ENCODE measurements at regions not wholly inside any gene's neighbourhood (a gene's known extent, or its start where the extent isn't known, plus 50 kb on each side); places are given as distances from the start of the nearest gene placed in this dataset.
"Not testable (repeated sequence)": the region's sequence is repeated elsewhere in the genome, so short reads cannot be mapped to it uniquely, and the experiment has no call there.

- in situ Hi-C loops (cut with HindIII; ENCODE audit: low pct_unique_long_range_greater_than_20kb, low sequenced_read_pairs) = no loop called here
- Histone ChIP-seq H3K4me3 (ENCODE audit: low read depth in 2 of 2, low read length in 2 of 2) (no peak overlapping the region), H3K27me3 (ENCODE audit: control insufficient read depth, insufficient read depth, low read length) (no peaks in the 10 kb centered on the region), H3K4me1 (ENCODE audit: control insufficient read depth, insufficient read depth, low read length) (no peaks in the 10 kb centered on the region), H3K27ac (ENCODE audit: low read length) (no peak overlapping the region), H3K9me3 (ENCODE audit: control insufficient read depth, insufficient read depth, low read depth, low read length) (no peaks in the 10 kb centered on the region), H3K36me3 (ENCODE audit: control insufficient read depth, insufficient read depth, low read length) (no peaks in the 10 kb centered on the region)
- TF ChIP-seq SIN3A (IDR thresholded peaks at IDR 0.05; ENCODE audit: borderline replicate concordance, insufficient read depth, low read depth, low read length) (no peak), TCF7L2 (IDR thresholded peaks at IDR 0.05; ENCODE audit: low read depth, low read length) (no peak), CTCF (IDR thresholded peaks at IDR 0.05) (no peak), POLR2AphosphoS5 (IDR thresholded peaks at IDR 0.05; ENCODE audit: low read depth, low read length) (no peak)
- TF ChIP-seq, protein P1, sequence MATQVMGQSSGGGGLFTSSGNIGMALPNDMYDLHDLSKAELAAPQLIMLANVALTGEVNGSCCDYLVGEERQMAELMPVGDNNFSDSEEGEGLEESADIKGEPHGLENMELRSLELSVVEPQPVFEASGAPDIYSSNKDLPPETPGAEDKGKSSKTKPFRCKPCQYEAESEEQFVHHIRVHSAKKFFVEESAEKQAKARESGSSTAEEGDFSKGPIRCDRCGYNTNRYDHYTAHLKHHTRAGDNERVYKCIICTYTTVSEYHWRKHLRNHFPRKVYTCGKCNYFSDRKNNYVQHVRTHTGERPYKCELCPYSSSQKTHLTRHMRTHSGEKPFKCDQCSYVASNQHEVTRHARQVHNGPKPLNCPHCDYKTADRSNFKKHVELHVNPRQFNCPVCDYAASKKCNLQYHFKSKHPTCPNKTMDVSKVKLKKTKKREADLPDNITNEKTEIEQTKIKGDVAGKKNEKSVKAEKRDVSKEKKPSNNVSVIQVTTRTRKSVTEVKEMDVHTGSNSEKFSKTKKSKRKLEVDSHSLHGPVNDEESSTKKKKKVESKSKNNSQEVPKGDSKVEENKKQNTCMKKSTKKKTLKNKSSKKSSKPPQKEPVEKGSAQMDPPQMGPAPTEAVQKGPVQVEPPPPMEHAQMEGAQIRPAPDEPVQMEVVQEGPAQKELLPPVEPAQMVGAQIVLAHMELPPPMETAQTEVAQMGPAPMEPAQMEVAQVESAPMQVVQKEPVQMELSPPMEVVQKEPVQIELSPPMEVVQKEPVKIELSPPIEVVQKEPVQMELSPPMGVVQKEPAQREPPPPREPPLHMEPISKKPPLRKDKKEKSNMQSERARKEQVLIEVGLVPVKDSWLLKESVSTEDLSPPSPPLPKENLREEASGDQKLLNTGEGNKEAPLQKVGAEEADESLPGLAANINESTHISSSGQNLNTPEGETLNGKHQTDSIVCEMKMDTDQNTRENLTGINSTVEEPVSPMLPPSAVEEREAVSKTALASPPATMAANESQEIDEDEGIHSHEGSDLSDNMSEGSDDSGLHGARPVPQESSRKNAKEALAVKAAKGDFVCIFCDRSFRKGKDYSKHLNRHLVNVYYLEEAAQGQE (IDR thresholded peaks at IDR 0.05; ENCODE audit: insufficient read depth in 1 of 2, low read depth in 2 of 2, low read length in 1 of 2) = no peak
- POLR2A ChIA-PET = no interaction called here
- ATAC-seq (no peak), DNase-seq (ENCODE audit: low read depth, low spot score) (no peak)
- BruUV-seq (replicated peaks) = no TSS peak
- intact Hi-C loops (cut with micrococcal nuclease; ENCODE audit: unreplicated experiment) = no loop called here
- CTCF ChIA-PET = no interaction called here
Observed at GRCh38 chr9:97110696-97111095, 71.8 kb upstream of the CTSV start.

GRCh38 chr9:97109194-97109811 lies 70.4 kb upstream of the CTSV start:
- intact Hi-C loops (cut with micrococcal nuclease; ENCODE audit: unreplicated experiment) (loop anchor here (2.0 kb wide), 1 partner anchor 253 kb away; no protein-coding TSS in a partner anchor), in situ Hi-C loops (cut with HindIII; ENCODE audit: low pct_unique_long_range_greater_than_20kb, low sequenced_read_pairs) (no loop called here)
- ChIA-PET CTCF (no interaction called here), POLR2A (no interaction called here)
- no peaks in the 10 kb centered on the region for H3K27me3 ChIP-seq (ENCODE audit: control insufficient read depth, insufficient read depth, low read length)
- no peaks in the 10 kb centered on the region for H3K4me1 ChIP-seq (ENCODE audit: control insufficient read depth, insufficient read depth, low read length)
- peak; percentile 91 for ATAC-seq
- H3K27ac ChIP-seq (ENCODE audit: low read length) = no peak overlapping the region
- H3K4me3 ChIP-seq (ENCODE audit: low read depth in 2 of 2, low read length in 2 of 2) = no peak overlapping the region
- no TSS peak for BruUV-seq (replicated peaks)
- no peak for TF ChIP-seq SIN3A (IDR thresholded peaks at IDR 0.05; ENCODE audit: borderline replicate concordance, insufficient read depth, low read depth, low read length)
- peak; percentile 73 for TF ChIP-seq CTCF (IDR thresholded peaks at IDR 0.05)
- TF ChIP-seq, protein P1 (IDR thresholded peaks at IDR 0.05; ENCODE audit: insufficient read depth in 1 of 2, low read depth in 2 of 2, low read length in 1 of 2) = no peak
- TF ChIP-seq TCF7L2 (IDR thresholded peaks at IDR 0.05; ENCODE audit: low read depth, low read length) = peak; percentile 59; the same call in 1 of the 2 replicates
- TF ChIP-seq POLR2AphosphoS5 (IDR thresholded peaks at IDR 0.05; ENCODE audit: low read depth, low read length) = no peak
- DNase-seq (ENCODE audit: low read depth, low spot score) = peak; percentile 39
- no peaks in the 10 kb centered on the region for H3K9me3 ChIP-seq (ENCODE audit: control insufficient read depth, insufficient read depth, low read depth, low read length)
- no peaks in the 10 kb centered on the region for H3K36me3 ChIP-seq (ENCODE audit: control insufficient read depth, insufficient read depth, low read length)

GRCh38 chr9:97105220-97105619 lies 66.3 kb upstream of the CTSV start:
- H3K9me3 ChIP-seq (ENCODE audit: control insufficient read depth, insufficient read depth, low read depth, low read length); in situ Hi-C loops (cut with HindIII; ENCODE audit: low pct_unique_long_range_greater_than_20kb, low sequenced_read_pairs); H3K4me1 ChIP-seq (ENCODE audit: control insufficient read depth, insufficient read depth, low read length); BruUV-seq (replicated peaks); DNase-seq (ENCODE audit: low read depth, low spot score); H3K27me3 ChIP-seq (ENCODE audit: control insufficient read depth, insufficient read depth, low read length); H3K27ac ChIP-seq (ENCODE audit: low read length); ATAC-seq; H3K36me3 ChIP-seq (ENCODE audit: control insufficient read depth, insufficient read depth, low read length); intact Hi-C loops (cut with micrococcal nuclease; ENCODE audit: unreplicated experiment); POLR2A ChIA-PET; H3K4me3 ChIP-seq (ENCODE audit: low read depth in 2 of 2, low read length in 2 of 2); CTCF ChIA-PET: not testable (repeated sequence)

All from Panc1 (cell line).